ENCODE measurements at regions not wholly inside any gene's neighbourhood (a gene's known extent, or its start where the extent isn't known, plus 50 kb on each side); places are given as distances from the start of the nearest gene placed in this dataset.

GRCh38 chr5:92505925-92506324 is 1075.1 kb downstream of the NR2F1-AS1 start:
- TF ChIP-seq CTCF (IDR thresholded peaks at IDR 0.05) (no peak), POLR2A (IDR thresholded peaks at IDR 0.05) (no peak)

All from thyroid gland (tissue), 4 donors.